ENCODE measurements at regions not wholly inside any gene's neighbourhood (a gene's known extent, or its start where the extent isn't known, plus 50 kb on each side); places are given as distances from the start of the nearest gene placed in this dataset.

- Histone ChIP-seq H3K27ac (no peak overlapping the region), H3K4me3 (no peak overlapping the region), H3K36me3 (replicated peaks in 1 of 2) (no peaks in the 10 kb centered on the region), H3K27me3 (no peaks in the 10 kb centered on the region), H3K9me3 (replicated peaks in 1 of 3) (no peaks in the 10 kb centered on the region), H3K4me1 (replicated peaks in 1 of 2) (no peaks in the 10 kb centered on the region)
- 70 to 84% (median 75%) methylated on average over 6 of the region's 6 CpGs for WGBS, 4 donors
- no peak for DNase-seq
- TF ChIP-seq, protein P1, sequence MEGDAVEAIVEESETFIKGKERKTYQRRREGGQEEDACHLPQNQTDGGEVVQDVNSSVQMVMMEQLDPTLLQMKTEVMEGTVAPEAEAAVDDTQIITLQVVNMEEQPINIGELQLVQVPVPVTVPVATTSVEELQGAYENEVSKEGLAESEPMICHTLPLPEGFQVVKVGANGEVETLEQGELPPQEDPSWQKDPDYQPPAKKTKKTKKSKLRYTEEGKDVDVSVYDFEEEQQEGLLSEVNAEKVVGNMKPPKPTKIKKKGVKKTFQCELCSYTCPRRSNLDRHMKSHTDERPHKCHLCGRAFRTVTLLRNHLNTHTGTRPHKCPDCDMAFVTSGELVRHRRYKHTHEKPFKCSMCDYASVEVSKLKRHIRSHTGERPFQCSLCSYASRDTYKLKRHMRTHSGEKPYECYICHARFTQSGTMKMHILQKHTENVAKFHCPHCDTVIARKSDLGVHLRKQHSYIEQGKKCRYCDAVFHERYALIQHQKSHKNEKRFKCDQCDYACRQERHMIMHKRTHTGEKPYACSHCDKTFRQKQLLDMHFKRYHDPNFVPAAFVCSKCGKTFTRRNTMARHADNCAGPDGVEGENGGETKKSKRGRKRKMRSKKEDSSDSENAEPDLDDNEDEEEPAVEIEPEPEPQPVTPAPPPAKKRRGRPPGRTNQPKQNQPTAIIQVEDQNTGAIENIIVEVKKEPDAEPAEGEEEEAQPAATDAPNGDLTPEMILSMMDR (IDR thresholded peaks at IDR 0.05), result no peak
- no peak for TF ChIP-seq POLR2A (IDR thresholded peaks at IDR 0.05)
- intact Hi-C loops (cut with DNase I), result no loop called here
These were observed 130.9 kb downstream of the DIRAS2 start for GRCh38 chr9:90511711-90512110.

DNA sequence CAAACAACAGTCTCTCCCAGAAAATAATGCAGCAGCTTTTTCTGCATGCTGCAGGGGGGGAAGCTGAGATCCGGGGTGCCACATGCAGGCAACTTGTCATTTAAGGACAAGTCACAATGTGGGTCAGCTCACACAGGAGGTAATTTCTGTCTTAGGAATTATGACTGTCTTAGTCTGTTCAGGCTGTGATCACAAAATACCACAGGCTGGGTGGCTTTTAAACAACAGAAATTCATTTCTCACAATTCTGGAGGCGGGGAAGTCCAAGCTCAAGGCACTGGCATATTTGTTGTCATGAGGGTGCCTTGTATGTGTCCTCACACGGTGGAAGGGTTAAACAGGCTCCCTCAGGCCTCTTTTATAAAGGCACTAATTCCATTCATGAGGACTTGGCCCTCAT, 127.7 kb downstream of the DIRAS2 start:
- no peaks in the 10 kb centered on the region for H3K9me3 ChIP-seq (replicated peaks in 1 of 3)
- TF ChIP-seq, protein P1 (IDR thresholded peaks at IDR 0.05), result no peak
- no peak for TF ChIP-seq POLR2A (IDR thresholded peaks at IDR 0.05)
- no peak for DNase-seq
- no peak overlapping the region for H3K4me3 ChIP-seq
- H3K4me1 ChIP-seq (replicated peaks in 1 of 2), result no peaks in the 10 kb centered on the region
- H3K27me3 ChIP-seq, result no peaks in the 10 kb centered on the region
- H3K36me3 ChIP-seq (replicated peaks in 1 of 2), result no peaks in the 10 kb centered on the region
- intact Hi-C loops (cut with DNase I), result no loop called here
- 72 to 92% (median 86%) methylated on average over 3 of the region's 3 CpGs for WGBS, 4 donors
- no peak overlapping the region for H3K27ac ChIP-seq

GRCh38 chr9:90515510-90515909, 127.1 kb downstream of the DIRAS2 start:
- no peaks in the 10 kb centered on the region for H3K36me3 ChIP-seq (replicated peaks in 1 of 2)
- no peak overlapping the region for H3K4me3 ChIP-seq
- H3K4me1 ChIP-seq (replicated peaks in 1 of 2), result no peaks in the 10 kb centered on the region
- TF ChIP-seq, protein P1 (IDR thresholded peaks at IDR 0.05), result no peak
- no peak for TF ChIP-seq POLR2A (IDR thresholded peaks at IDR 0.05)
- 70 to 80% (median 75%) methylated on average over 5 of the region's 5 CpGs for WGBS, 4 donors
- no peaks in the 10 kb centered on the region for H3K9me3 ChIP-seq (replicated peaks in 1 of 3)
- DNase-seq, result no peak
- intact Hi-C loops (cut with DNase I), result no loop called here
- H3K27me3 ChIP-seq, result no peaks in the 10 kb centered on the region
- H3K27ac ChIP-seq, result no peak overlapping the region

- WGBS, 4 donors, result 61 to 66% (median 62%) methylated on average over 2 of the region's 2 CpGs
- intact Hi-C loops (cut with DNase I), result no loop called here
- no peak overlapping the region for H3K27ac ChIP-seq
- no peaks in the 10 kb centered on the region for H3K36me3 ChIP-seq (replicated peaks in 1 of 2)
- DNase-seq, result no peak
- no peaks in the 10 kb centered on the region for H3K9me3 ChIP-seq (replicated peaks in 1 of 3)
- no peaks in the 10 kb centered on the region for H3K27me3 ChIP-seq
- no peaks in the 10 kb centered on the region for H3K4me1 ChIP-seq (replicated peaks in 1 of 2)
- H3K4me3 ChIP-seq, result no peak overlapping the region
- no peak for TF ChIP-seq POLR2A (IDR thresholded peaks at IDR 0.05)
- TF ChIP-seq, protein P1 (IDR thresholded peaks at IDR 0.05), result no peak
These were observed 125.5 kb downstream of the DIRAS2 start for GRCh38 chr9:90517103-90517502.
